HCT116 (cell line): ENCODE measurements at regions not wholly inside any gene's neighbourhood (a gene's known extent, or its start where the extent isn't known, plus 50 kb on each side); places are given as distances from the start of the nearest gene placed in this dataset.

Experiments used
- CBX3 ChIP-seq: IDR thresholded peaks from 2 replicates; pipeline ENCODE4 v1.6.1; 2012; ENCODE audit warnings: low read depth
- ELF1 ChIP-seq: IDR thresholded peaks from 2 replicates; pipeline ENCODE4 v1.6.1; 2012; ENCODE audit warnings: low read depth, borderline replicate concordance
- EZH2 ChIP-seq: fragments of 200-600 bp; sonication (generic); IDR thresholded peaks from 2 replicates; pipeline ENCODE4 v1.6.1; 2017; ENCODE audit warnings: antibody characterized with exemption, mixed run types
- EZH2phosphoT487 ChIP-seq: fragments of 200-600 bp; IDR thresholded peaks from 2 replicates; pipeline ENCODE4 v1.6.1; 2018; ENCODE audit warnings: antibody characterized with exemption, borderline replicate concordance
- FOSL1 ChIP-seq: IDR thresholded peaks from 2 replicates; pipeline ENCODE4 v1.6.1; 2012; ENCODE audit warnings: low read depth
- JUND ChIP-seq: IDR thresholded peaks from 2 replicates; pipeline ENCODE4 v1.6.1; 2012
- POLR2AphosphoS5 ChIP-seq: IDR thresholded peaks from 2 replicates; pipeline ENCODE4 v1.6.1; 2011; ENCODE audit warnings: mild to moderate bottlenecking, low read depth, low read length, moderate library complexity
- RAD21 ChIP-seq: IDR thresholded peaks from 2 replicates; pipeline ENCODE4 v1.6.1; 2012; ENCODE audit warnings: low read depth, mild to moderate bottlenecking
- SIN3A ChIP-seq: IDR thresholded peaks from 2 replicates; pipeline ENCODE4 v1.6.1; 2012; ENCODE audit warnings: low read depth
- SRF ChIP-seq: IDR thresholded peaks from 2 replicates; pipeline ENCODE4 v1.6.1; 2012; ENCODE audit warnings: low read depth
- ZFX ChIP-seq: fragments of 450-650 bp; IDR thresholded peaks from 2 replicates; pipeline ENCODE4 v1.6.1; 2017
- TF ChIP-seq, protein P1 (sequence below): IDR thresholded peaks from 2 replicates; pipeline ENCODE4 v1.6.1; 2012
- TF ChIP-seq, protein P2 (sequence below): IDR thresholded peaks from 2 replicates; pipeline ENCODE4 v1.6.1; 2012; ENCODE audit warnings: low read depth
- TF ChIP-seq, protein P3 (sequence below): IDR thresholded peaks from 2 replicates; pipeline ENCODE4 v1.6.1; 2012

DNA sequence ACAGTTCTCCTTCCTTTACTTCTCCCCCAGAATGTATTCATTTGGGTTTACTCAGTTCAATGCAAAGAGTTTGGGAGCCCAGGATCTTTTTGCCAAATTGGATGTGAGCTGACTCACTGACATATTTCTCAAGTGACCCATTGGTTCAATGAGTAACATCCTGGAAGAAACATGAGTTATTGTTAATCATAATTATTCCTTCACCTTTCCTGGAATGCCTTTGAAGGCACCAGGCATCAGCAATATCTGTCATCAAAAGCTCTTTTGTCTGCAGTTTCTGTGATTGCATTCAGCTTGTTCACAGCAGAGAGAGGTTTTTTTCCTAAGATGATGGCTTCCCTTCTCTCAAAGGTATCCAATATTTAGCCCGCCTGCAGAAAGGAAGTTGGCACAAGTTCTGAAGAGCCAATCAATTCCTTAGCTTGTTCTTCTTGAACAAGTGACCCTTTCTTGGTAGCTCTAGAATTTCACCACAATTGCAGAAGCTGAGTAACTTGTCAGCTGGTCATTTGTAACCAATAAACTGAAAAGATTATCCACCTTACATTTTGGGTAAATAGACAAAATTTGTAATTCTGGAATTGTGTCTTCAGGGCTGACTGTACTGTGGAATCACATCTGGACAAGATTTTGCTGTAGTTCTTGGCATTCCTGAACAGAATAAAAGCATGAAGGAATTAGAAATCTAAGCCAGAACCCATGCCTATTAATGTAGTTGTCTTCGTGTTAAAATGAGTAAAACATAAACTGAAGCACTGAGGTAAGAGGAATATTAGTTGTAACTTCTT lies 72.2 kb upstream of the TMEM17 start (continued):
- TF ChIP-seq, protein P1, sequence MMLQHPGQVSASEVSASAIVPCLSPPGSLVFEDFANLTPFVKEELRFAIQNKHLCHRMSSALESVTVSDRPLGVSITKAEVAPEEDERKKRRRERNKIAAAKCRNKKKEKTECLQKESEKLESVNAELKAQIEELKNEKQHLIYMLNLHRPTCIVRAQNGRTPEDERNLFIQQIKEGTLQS = peak; percentile 86; the same call in 1 of the 2 replicates
- TF ChIP-seq FOSL1 (peak; percentile 100), SIN3A (peak; percentile 83), SRF (peak; percentile 92), CBX3 (peak; percentile 76), JUND (peak; percentile 100), POLR2AphosphoS5 (peak; percentile 63; the same call in 1 of the 2 replicates), EZH2phosphoT487 (no peak), EZH2 (no peak), RAD21 (peak; percentile 54), ZFX (no peak), ELF1 (no peak; the same call in 1 of the 2 replicates)
- TF ChIP-seq, protein P2, sequence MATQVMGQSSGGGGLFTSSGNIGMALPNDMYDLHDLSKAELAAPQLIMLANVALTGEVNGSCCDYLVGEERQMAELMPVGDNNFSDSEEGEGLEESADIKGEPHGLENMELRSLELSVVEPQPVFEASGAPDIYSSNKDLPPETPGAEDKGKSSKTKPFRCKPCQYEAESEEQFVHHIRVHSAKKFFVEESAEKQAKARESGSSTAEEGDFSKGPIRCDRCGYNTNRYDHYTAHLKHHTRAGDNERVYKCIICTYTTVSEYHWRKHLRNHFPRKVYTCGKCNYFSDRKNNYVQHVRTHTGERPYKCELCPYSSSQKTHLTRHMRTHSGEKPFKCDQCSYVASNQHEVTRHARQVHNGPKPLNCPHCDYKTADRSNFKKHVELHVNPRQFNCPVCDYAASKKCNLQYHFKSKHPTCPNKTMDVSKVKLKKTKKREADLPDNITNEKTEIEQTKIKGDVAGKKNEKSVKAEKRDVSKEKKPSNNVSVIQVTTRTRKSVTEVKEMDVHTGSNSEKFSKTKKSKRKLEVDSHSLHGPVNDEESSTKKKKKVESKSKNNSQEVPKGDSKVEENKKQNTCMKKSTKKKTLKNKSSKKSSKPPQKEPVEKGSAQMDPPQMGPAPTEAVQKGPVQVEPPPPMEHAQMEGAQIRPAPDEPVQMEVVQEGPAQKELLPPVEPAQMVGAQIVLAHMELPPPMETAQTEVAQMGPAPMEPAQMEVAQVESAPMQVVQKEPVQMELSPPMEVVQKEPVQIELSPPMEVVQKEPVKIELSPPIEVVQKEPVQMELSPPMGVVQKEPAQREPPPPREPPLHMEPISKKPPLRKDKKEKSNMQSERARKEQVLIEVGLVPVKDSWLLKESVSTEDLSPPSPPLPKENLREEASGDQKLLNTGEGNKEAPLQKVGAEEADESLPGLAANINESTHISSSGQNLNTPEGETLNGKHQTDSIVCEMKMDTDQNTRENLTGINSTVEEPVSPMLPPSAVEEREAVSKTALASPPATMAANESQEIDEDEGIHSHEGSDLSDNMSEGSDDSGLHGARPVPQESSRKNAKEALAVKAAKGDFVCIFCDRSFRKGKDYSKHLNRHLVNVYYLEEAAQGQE = no peak
- TF ChIP-seq, protein P3, sequence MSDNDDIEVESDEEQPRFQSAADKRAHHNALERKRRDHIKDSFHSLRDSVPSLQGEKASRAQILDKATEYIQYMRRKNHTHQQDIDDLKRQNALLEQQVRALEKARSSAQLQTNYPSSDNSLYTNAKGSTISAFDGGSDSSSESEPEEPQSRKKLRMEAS = peak; percentile 64
- TF ChIP-seq, all 23 proteins: peak for 15
